K562 (cell line): ENCODE measurements at regions not wholly inside any gene's neighbourhood (a gene's known extent, or its start where the extent isn't known, plus 50 kb on each side); places are given as distances from the start of the nearest gene placed in this dataset.
A peak's percentile ranks its signal among the peaks of the same experiment; 100 is the strongest.

Source experiments
- ATAC-seq: fragments of 200-7000 bp; cut with Tn5 transposase; 3 replicates; pipeline ENCODE4 v1.9.1; 2020; ENCODE audit warnings: moderate library complexity
- BruUV-seq: library from RNA; stranded (reverse); fragments of 400-500 nt; replicated peaks from 2 replicates; lab custom pipeline; 2021; lab: Mats Ljungman, UMichigan
- CTCF ChIA-PET: fragments of 300-600 bp; formaldehyde crosslinking; extraction: SDS; loops from one replicate; lab custom pipeline; 2021; ENCODE audit warnings: low intra/inter-chr PET ratio; lab: Yijun Ruan, JAX
- POLR2A ChIA-PET: fragments of 300-600, 350-650 bp; sonication (Branson Sonifier 250); formaldehyde crosslinking; extraction: SDS; loops from one replicate; lab custom pipeline; 2021; ENCODE audit warnings: antibody characterized with exemption, inconsistent platforms; lab: Yijun Ruan, JAX
- DNase-seq, 4 experiments: peaks; one replicate each; pipeline versions ENCODE4 v3.0.0 to v3.0.0-alpha.2; 2011 to 2018; ENCODE audit warnings: low spot score in 3 of 4, mixed read lengths in 3 of 4; ENCODE audit errors: extremely low read depth in 1 of 4
- FAIRE-seq: peaks from 2 replicates; lab custom pipeline; 2011; peaks lifted over from hg19 to GRCh38; lab: Jason Lieb, UNC
- H2AFZ ChIP-seq: 2 replicates; pipeline ENCODE4 v1.6.0; 2011; ENCODE audit warnings: low read depth, low read length, control low read depth, inconsistent platforms
- H3K27ac ChIP-seq: fragments of 200-600 bp; 3 replicates; pipeline ENCODE4 v1.8.0; 2011; ENCODE audit warnings: low read depth, mild to moderate bottlenecking, control low read depth, inconsistent platforms, low read length, moderate library complexity, mixed read lengths; ENCODE audit errors: extremely low read depth
- H3K27me3 ChIP-seq, 2 experiments: fragments of 300-600 bp in 1 of 2; 2 replicates in 1 of 2; 3 replicates in 1 of 2; pipeline versions ENCODE4 v1.6.0 to v1.8.0; 2011; ENCODE audit warnings: inconsistent platforms in 2 of 2, low read length in 2 of 2, mild to moderate bottlenecking in 1 of 2, mixed read lengths in 1 of 2, moderate library complexity in 1 of 2; ENCODE audit not compliant: control insufficient read depth in 2 of 2, insufficient read depth in 2 of 2
- H3K36me3 ChIP-seq: fragments of 300-600 bp; 3 replicates; pipeline ENCODE4 v1.8.0; 2011; ENCODE audit warnings: mild to moderate bottlenecking, low read length, inconsistent platforms; ENCODE audit not compliant: control insufficient read depth, insufficient read depth
- H3K4me1 ChIP-seq, 2 experiments: fragments of 200-600 bp in 1 of 2; replicated peaks in 1 of 2; 2 replicates in 1 of 2; 3 replicates in 1 of 2; pipeline versions ENCODE4 v1.5.1 to v1.8.0; 2011; ENCODE audit warnings: inconsistent platforms in 2 of 2, low read length in 2 of 2, mild to moderate bottlenecking in 1 of 2, mixed read lengths in 1 of 2, moderate library complexity in 1 of 2; ENCODE audit not compliant: control insufficient read depth in 2 of 2, insufficient read depth in 2 of 2
- H3K4me2 ChIP-seq: 2 replicates; pipeline ENCODE4 v1.6.1; 2011; ENCODE audit warnings: low read length, control low read depth, inconsistent platforms, mixed read lengths; ENCODE audit not compliant: insufficient read depth
- H3K4me3 ChIP-seq: fragments of 200-600 bp; sonication (generic), shearing (Covaris generic); 2 replicates; pipeline ENCODE4 v1.5.1; 2016; ENCODE audit warnings: control low read depth, inconsistent platforms
- H3K79me2 ChIP-seq: fragments of 200-600 bp; 3 replicates; pipeline ENCODE4 v1.8.0; 2011; ENCODE audit warnings: low read length, inconsistent platforms; ENCODE audit not compliant: control insufficient read depth, insufficient read depth
- H3K9ac ChIP-seq, 2 experiments: 2 replicates each; pipeline versions ENCODE4 v1.6.0 to v1.6.1; 2011; ENCODE audit warnings: low read depth in 2 of 2, low read length in 2 of 2, control low read depth in 1 of 2, inconsistent platforms in 1 of 2, mild to moderate bottlenecking in 1 of 2, mixed read lengths in 1 of 2; ENCODE audit not compliant: insufficient read depth in 1 of 2
- H3K9me1 ChIP-seq: one replicate; pipeline ENCODE4 v1.6.0; 2011; ENCODE audit warnings: inconsistent platforms, mild to moderate bottlenecking, low read length, moderate library complexity; ENCODE audit not compliant: control insufficient read depth, insufficient read depth
- H3K9me3 ChIP-seq: replicated peaks from 2 replicates; pipeline ENCODE4 v1.5.1; 2011; ENCODE audit warnings: low read depth, low read length, inconsistent platforms; ENCODE audit not compliant: control insufficient read depth, insufficient read depth
- H4K20me1 ChIP-seq: replicated peaks from 2 replicates; pipeline ENCODE4 v1.6.1; 2011; ENCODE audit warnings: low read length, inconsistent platforms, mixed read lengths; ENCODE audit not compliant: control insufficient read depth, insufficient read depth
- BDP1 ChIP-seq: IDR thresholded peaks from 3 replicates; pipeline ENCODE4 v1.6.1; 2011; ENCODE audit not compliant: insufficient read length, insufficient read depth
- CEBPB ChIP-seq: fragments of 450-650 bp; IDR thresholded peaks from 2 replicates; pipeline ENCODE4 v1.6.1; 2016; ENCODE audit warnings: missing genetic modification characterization, missing compliant biosample characterization
- CEBPG ChIP-seq, 3 experiments: fragments of 200-800 bp in 1 of 3; sonication (Bioruptor generic) in 1 of 3; sonication (generic) in 1 of 3; formaldehyde crosslinking in 1 of 3; IDR thresholded peaks in 2 of 3; conservative IDR thresholded peaks in 1 of 3; 2 replicates each; pipeline versions ENCODE4 v1.6.1 to v1.8.0; 2016 to 2022; ENCODE audit warnings: missing compliant biosample characterization in 2 of 3, missing genetic modification characterization in 2 of 3, mild to moderate bottlenecking in 1 of 3, missing genetic modification reagents in 1 of 3
- CHCHD3 ChIP-seq: fragments of 250-450 bp; sonication (Bioruptor Pico); IDR thresholded peaks from 2 replicates; pipeline ENCODE4 v2.1.2; 2022; ENCODE audit warnings: mild to moderate bottlenecking
- EP400 ChIP-seq: fragments of 450-650 bp; IDR thresholded peaks from 2 replicates; pipeline ENCODE4 v1.6.1; 2017; ENCODE audit warnings: antibody characterized with exemption, mild to moderate bottlenecking, moderate library complexity
- GTF2F1 ChIP-seq: IDR thresholded peaks from 2 replicates; pipeline ENCODE4 v1.6.1; 2011; ENCODE audit warnings: low read depth, low read length, improper control_type of control experiment
- HNRNPL ChIP-seq: fragments of 200-400 bp; formaldehyde crosslinking; IDR thresholded peaks from 2 replicates; pipeline ENCODE4 v1.6.1; 2017; ENCODE audit warnings: low read depth, mild to moderate bottlenecking, low read length
- MYNN ChIP-seq, 2 experiments: sonication (generic); formaldehyde crosslinking in 1 of 2; IDR thresholded peaks; 2 replicates each; pipeline versions ENCODE4 v1.5.0 to v1.6.1; 2016 to 2020; ENCODE audit warnings: antibody characterized with exemption in 1 of 2, missing genetic modification reagents in 1 of 2
- POLR3G ChIP-seq: IDR thresholded peaks from 2 replicates; pipeline ENCODE4 v1.6.1; 2011; ENCODE audit not compliant: insufficient read length, insufficient replicate concordance; ENCODE audit errors: extremely low read depth
- SPI1 ChIP-seq: IDR thresholded peaks from 2 replicates; pipeline ENCODE4 v1.6.1; 2011; ENCODE audit warnings: low read depth, low read length, control low read depth, borderline replicate concordance
- TBL1XR1 ChIP-seq, 2 experiments: IDR thresholded peaks; 2 replicates each; pipeline ENCODE4 v1.6.1; 2012; ENCODE audit warnings: improper control_type of control experiment in 2 of 2, low read length in 2 of 2, mild to moderate bottlenecking in 1 of 2
- ZNF384 ChIP-seq: IDR thresholded peaks from 2 replicates; pipeline ENCODE4 v1.6.1; 2012; ENCODE audit warnings: low read depth, low read length, improper control_type of control experiment
- ZNF583 ChIP-seq: fragments of 250-450 bp; sonication (Bioruptor Pico); IDR thresholded peaks from 2 replicates; pipeline ENCODE4 v1.4.0; 2020
- WGBS: fragments of 100-300 bp; shearing (Covaris generic); methylation state at CpG from one replicate; pipeline ENCODE4 v1.1.6; 2016; ENCODE audit warnings: low coverage, mixed read lengths; ENCODE audit not compliant: insufficient coverage; ENCODE audit errors: missing lambda C conversion rate; 5-methylcytosine and 5-hydroxymethylcytosine counted together
- in situ Hi-C: fragments of 300-500 bp; cut with MboI; formaldehyde crosslinking; loops from 4 replicates; pipeline ENCODE4 v1.15.0; 2018; ENCODE audit warnings: inconsistent platforms, mixed read lengths
- intact Hi-C: fragments of 100-400 bp; cut with micrococcal nuclease; formaldehyde crosslinking; loops from 2 replicates; pipeline ENCODE4 v1.14.2; 2022

DNA sequence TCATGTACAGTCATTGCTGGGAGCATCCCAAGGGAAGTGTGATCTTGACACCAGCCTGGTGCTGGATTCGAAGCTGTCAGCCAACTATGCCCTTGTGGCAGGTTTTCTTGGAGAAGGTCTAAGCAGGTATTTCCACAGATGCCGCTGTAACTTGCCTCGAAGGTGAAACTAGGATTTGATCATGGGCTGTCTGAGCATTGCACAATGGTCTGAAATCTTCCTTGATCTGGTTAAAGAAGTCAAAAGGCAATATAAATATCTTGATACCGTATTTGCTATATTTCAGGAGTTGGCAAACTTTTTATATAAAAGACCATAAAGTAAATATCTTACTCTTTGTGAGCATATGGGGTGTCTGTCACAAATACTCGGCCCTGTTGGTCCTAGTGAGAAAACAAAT lies 206.8 kb downstream of the LYPLAL1 start (continued):
- TF ChIP-seq CEBPG (CRISPR knock-in tag; IDR thresholded peaks at IDR 0.05) (no peak), CEBPG (tag; conservative IDR thresholded peaks at IDR 0.05 in 1 of 2, IDR thresholded peaks at IDR 0.05 in 1 of 2) (peak; percentile 22 to 91; a peak in 2 of 4 replicates), GTF2F1 (no peak), EP400 (no peak), CEBPB (tag) (peak; percentile 79), POLR3G (no peak), SPI1 (no peak)

DNA sequence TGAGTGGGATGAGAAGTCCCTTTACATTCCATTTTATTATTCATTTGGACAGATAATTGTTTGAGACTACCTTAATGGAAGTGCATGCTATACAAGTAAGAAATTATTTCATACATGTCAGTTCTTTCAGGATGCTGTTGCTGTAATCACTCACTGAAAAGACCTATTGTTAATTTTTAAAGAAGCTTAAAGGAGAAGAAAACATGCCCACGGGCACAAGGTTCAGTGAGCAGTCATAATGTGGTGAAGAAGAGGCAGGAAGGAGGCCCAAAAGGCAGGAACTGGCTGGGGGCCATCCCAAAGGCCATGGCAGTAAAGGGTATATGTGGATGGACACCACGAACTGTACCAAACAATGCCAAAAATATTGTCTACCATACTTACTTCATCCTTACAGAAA lies 206.0 kb downstream of the LYPLAL1 start:
- ChIA-PET POLR2A (no interaction called here), CTCF (no interaction called here)
- in situ Hi-C loops = no loop called here
- H3K4me2 ChIP-seq = no peak overlapping the region
- no TSS peak for BruUV-seq
- no peaks in the 10 kb centered on the region for H3K27me3 ChIP-seq
- H4K20me1 ChIP-seq = no peaks in the 10 kb centered on the region
- TF ChIP-seq BDP1 = no peak
- no peak for TF ChIP-seq ZNF384
- no peak for TF ChIP-seq TBL1XR1 (IDR thresholded peaks at IDR 0.05; ENCODE audit: low read length in 2 of 2)
- TF ChIP-seq SPI1 = no peak
- TF ChIP-seq ZNF583 (CRISPR knock-in tag) = no peak
- TF ChIP-seq POLR3G = no peak
- no peak for TF ChIP-seq HNRNPL
- TF ChIP-seq MYNN (IDR thresholded peaks at IDR 0.05) = no peak
- no peak for TF ChIP-seq MYNN (CRISPR knock-in tag; IDR thresholded peaks at IDR 0.05)
- TF ChIP-seq CHCHD3 (CRISPR knock-in tag) = no peak
- H3K36me3 ChIP-seq = no peaks in the 10 kb centered on the region
- ATAC-seq (no peak), FAIRE-seq (no peak), DNase-seq (no peak)
- H3K9me1 ChIP-seq = no peaks in the 10 kb centered on the region
- no peaks in the 10 kb centered on the region for H3K4me1 ChIP-seq
- H3K79me2 ChIP-seq = no peaks in the 10 kb centered on the region
- no peaks in the 10 kb centered on the region for H3K9me3 ChIP-seq
- no peak overlapping the region for H3K9ac ChIP-seq
- H3K27ac ChIP-seq = no peak overlapping the region
- WGBS = 0% methylated on average over 2 of the region's 2 CpGs
- H3K4me3 ChIP-seq = no peak overlapping the region
- H2AFZ ChIP-seq = no peak overlapping the region
- intact Hi-C loops = loop anchor here (10.0 kb wide), 4 partner anchors 175 to 1125 kb away; no protein-coding TSS in a partner anchor
